ENCODE measurements at regions not wholly inside any gene's neighbourhood (a gene's known extent, or its start where the extent isn't known, plus 50 kb on each side); places are given as distances from the start of the nearest gene placed in this dataset.

DNA sequence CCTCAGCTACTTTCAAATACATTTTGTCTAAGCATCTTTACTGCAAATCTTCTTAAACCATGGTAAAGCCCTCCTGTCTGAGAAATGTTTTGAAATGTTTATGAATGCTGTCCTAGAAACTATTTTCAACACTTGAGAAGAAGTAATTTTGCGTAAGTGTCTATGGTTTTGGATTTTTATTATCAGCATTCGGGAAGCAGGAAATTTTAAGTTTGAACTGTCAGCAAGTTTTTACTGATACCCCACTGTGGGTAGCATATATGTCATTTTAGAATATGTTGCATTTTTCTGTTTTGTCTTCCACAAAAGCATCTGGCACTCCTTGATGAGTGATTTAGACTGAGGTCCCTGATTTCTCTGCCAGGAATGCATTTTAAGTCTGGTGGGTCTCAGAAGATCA is 302.4 kb upstream of the GIMD1 start:
- Histone ChIP-seq H3K27me3 (ENCODE audit: control insufficient read depth, insufficient read depth, low read length) (no peaks in the 10 kb centered on the region), H3K4me3 (ENCODE audit: low read depth, low read length) (no peak overlapping the region), H3K36me3 (ENCODE audit: control insufficient read depth, insufficient read depth, low read length) (no peaks in the 10 kb centered on the region)
- TF ChIP-seq, protein P1, sequence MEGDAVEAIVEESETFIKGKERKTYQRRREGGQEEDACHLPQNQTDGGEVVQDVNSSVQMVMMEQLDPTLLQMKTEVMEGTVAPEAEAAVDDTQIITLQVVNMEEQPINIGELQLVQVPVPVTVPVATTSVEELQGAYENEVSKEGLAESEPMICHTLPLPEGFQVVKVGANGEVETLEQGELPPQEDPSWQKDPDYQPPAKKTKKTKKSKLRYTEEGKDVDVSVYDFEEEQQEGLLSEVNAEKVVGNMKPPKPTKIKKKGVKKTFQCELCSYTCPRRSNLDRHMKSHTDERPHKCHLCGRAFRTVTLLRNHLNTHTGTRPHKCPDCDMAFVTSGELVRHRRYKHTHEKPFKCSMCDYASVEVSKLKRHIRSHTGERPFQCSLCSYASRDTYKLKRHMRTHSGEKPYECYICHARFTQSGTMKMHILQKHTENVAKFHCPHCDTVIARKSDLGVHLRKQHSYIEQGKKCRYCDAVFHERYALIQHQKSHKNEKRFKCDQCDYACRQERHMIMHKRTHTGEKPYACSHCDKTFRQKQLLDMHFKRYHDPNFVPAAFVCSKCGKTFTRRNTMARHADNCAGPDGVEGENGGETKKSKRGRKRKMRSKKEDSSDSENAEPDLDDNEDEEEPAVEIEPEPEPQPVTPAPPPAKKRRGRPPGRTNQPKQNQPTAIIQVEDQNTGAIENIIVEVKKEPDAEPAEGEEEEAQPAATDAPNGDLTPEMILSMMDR (IDR thresholded peaks at IDR 0.05; ENCODE audit: insufficient read depth, low read length, poor library complexity, severe bottlenecking): no peak
- no peak for DNase-seq (ENCODE audit: low read depth)

DNA sequence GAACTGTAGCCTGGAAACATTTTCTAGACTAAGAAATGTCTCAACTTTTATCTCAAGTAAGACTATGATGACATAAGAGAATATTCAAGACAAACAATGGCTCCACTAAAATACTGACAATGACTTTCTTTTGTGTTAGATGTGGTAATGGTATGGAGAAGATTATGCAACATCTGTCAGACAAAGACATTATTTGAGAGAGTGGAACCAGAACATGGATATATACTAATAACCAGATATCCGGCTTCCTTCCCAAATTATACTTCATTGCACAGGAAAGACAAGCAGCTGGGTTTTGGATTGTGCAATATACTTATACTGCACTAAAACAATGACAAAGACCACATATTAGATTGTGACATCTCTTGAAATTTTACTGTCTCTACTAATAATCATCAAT is 290.8 kb upstream of the GIMD1 start:
- H3K27me3 ChIP-seq (ENCODE audit: control insufficient read depth, insufficient read depth, low read length): no peaks in the 10 kb centered on the region
- TF ChIP-seq, protein P1 (IDR thresholded peaks at IDR 0.05; ENCODE audit: insufficient read depth, low read length, poor library complexity, severe bottlenecking): no peak
- no peaks in the 10 kb centered on the region for H3K36me3 ChIP-seq (ENCODE audit: control insufficient read depth, insufficient read depth, low read length)
- no peak overlapping the region for H3K4me3 ChIP-seq (ENCODE audit: low read depth, low read length)
- DNase-seq (ENCODE audit: low read depth): no peak

- H3K4me3 ChIP-seq (ENCODE audit: low read depth, low read length): no peak overlapping the region
- no peak for DNase-seq (ENCODE audit: low read depth)
- TF ChIP-seq, protein P1 (IDR thresholded peaks at IDR 0.05; ENCODE audit: insufficient read depth, low read length, poor library complexity, severe bottlenecking): no peak
- no peaks in the 10 kb centered on the region for H3K27me3 ChIP-seq (ENCODE audit: control insufficient read depth, insufficient read depth, low read length)
- no peaks in the 10 kb centered on the region for H3K36me3 ChIP-seq (ENCODE audit: control insufficient read depth, insufficient read depth, low read length)
These were observed 283.5 kb upstream of the GIMD1 start for GRCh38 chr4:106652095-106652494.

GRCh38 chr4:106650701-106651100 is 282.1 kb upstream of the GIMD1 start:
- TF ChIP-seq, protein P1 (IDR thresholded peaks at IDR 0.05; ENCODE audit: insufficient read depth, low read length, poor library complexity, severe bottlenecking): no peak

DNA sequence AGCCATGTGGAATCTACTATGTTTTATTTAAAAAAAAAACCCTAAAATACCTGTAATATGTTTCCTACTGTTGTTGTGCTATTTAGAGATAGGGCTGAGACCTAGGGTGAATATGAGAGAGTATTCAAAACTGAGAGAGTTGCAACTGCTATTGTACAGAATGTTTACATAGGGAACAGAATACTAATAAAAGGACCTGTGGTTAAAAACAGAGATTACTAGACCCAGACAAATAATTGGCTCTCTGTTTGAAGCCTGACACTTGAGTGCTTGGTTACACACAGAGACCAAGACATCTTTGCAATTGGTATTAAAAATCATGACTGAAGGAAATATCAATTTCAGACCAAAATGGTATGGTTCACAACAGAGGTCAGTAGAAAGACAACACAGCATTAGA is 278.9 kb upstream of the GIMD1 start:
- Histone ChIP-seq H3K4me3 (ENCODE audit: low read depth, low read length) (no peak overlapping the region), H3K27me3 (ENCODE audit: control insufficient read depth, insufficient read depth, low read length) (no peaks in the 10 kb centered on the region), H3K36me3 (ENCODE audit: control insufficient read depth, insufficient read depth, low read length) (no peaks in the 10 kb centered on the region)
- TF ChIP-seq, protein P1 (IDR thresholded peaks at IDR 0.05; ENCODE audit: insufficient read depth, low read length, poor library complexity, severe bottlenecking): no peak
- DNase-seq (ENCODE audit: low read depth): no peak

More at GRCh38 chr4:106650701-106651100, 282.1 kb upstream of the GIMD1 start:
- no peak for DNase-seq (ENCODE audit: low read depth)
- no peaks in the 10 kb centered on the region for H3K36me3 ChIP-seq (ENCODE audit: control insufficient read depth, insufficient read depth, low read length)
- H3K27me3 ChIP-seq (ENCODE audit: control insufficient read depth, insufficient read depth, low read length): no peaks in the 10 kb centered on the region
- no peak overlapping the region for H3K4me3 ChIP-seq (ENCODE audit: low read depth, low read length)

GRCh38 chr4:106629268-106629625 is 260.7 kb upstream of the GIMD1 start:
- no peaks in the 10 kb centered on the region for H3K27me3 ChIP-seq (ENCODE audit: control insufficient read depth, insufficient read depth, low read length)
- no peaks in the 10 kb centered on the region for H3K36me3 ChIP-seq (ENCODE audit: control insufficient read depth, insufficient read depth, low read length)
- no peak for DNase-seq (ENCODE audit: low read depth)
- TF ChIP-seq, protein P1 (IDR thresholded peaks at IDR 0.05; ENCODE audit: insufficient read depth, low read length, poor library complexity, severe bottlenecking): no peak
- no peak overlapping the region for H3K4me3 ChIP-seq (ENCODE audit: low read depth, low read length)
